ENCODE measurements at regions not wholly inside any gene's neighbourhood (a gene's known extent, or its start where the extent isn't known, plus 50 kb on each side); places are given as distances from the start of the nearest gene placed in this dataset.

DNA sequence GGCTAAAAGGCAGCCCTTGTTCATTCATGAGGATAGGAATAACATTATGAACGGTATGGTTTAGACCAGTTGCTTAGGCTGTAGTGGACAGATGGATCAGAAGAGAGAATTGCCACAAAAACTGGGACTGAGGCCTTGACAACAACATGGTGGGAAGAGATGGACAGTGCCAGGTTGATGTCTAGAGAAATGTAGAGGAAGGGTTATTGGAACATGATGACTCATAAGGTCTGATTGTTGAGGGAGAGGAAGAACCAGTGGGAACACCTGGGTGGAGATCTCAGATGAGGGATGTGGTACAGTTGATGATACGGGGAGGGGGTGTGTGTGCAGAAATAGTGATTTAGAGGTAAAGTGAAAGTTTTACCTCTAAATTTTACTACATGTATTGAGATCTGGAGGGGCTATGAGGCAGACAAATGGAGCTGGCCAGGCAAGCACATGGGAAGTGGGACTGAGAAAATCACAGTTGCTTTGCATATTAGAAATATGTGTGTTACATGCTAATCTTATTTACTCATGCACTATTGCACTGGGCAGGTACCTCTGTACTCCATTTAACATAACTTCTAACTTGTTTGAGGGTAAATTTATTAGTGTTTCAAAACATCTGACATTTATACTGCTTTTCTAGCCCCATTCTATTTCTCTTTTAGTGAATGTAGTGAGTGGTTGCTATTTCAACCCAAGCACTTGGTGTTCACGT, 65.6 kb downstream of the PLCE1 start:
- TF ChIP-seq, protein P1, sequence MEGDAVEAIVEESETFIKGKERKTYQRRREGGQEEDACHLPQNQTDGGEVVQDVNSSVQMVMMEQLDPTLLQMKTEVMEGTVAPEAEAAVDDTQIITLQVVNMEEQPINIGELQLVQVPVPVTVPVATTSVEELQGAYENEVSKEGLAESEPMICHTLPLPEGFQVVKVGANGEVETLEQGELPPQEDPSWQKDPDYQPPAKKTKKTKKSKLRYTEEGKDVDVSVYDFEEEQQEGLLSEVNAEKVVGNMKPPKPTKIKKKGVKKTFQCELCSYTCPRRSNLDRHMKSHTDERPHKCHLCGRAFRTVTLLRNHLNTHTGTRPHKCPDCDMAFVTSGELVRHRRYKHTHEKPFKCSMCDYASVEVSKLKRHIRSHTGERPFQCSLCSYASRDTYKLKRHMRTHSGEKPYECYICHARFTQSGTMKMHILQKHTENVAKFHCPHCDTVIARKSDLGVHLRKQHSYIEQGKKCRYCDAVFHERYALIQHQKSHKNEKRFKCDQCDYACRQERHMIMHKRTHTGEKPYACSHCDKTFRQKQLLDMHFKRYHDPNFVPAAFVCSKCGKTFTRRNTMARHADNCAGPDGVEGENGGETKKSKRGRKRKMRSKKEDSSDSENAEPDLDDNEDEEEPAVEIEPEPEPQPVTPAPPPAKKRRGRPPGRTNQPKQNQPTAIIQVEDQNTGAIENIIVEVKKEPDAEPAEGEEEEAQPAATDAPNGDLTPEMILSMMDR (conservative IDR thresholded peaks at IDR 0.05; ENCODE audit: low read depth, low read length) = no peak
- no peak for TF ChIP-seq EZH2 (IDR thresholded peaks at IDR 0.05; ENCODE audit: borderline replicate concordance, low read depth, low read length, poor library complexity, severe bottlenecking)
- Histone ChIP-seq H3K9me3 (ENCODE audit: low read depth, low read length, poor library complexity, severe bottlenecking) (no peaks in the 10 kb centered on the region), H3K36me3 (ENCODE audit: insufficient read depth, low read length, poor library complexity, severe bottlenecking) (no peaks in the 10 kb centered on the region), H3K4me3 (ENCODE audit: low read depth, low read length, poor library complexity, severe bottlenecking) (no peak overlapping the region), H3K4me1 (ENCODE audit: insufficient read depth, low read length, poor library complexity, severe bottlenecking) (no peaks in the 10 kb centered on the region), H3K27ac (ENCODE audit: low read depth, low read length, poor library complexity, severe bottlenecking) (no peak overlapping the region), H3K27me3 (replicated peaks; ENCODE audit: insufficient read depth, low read depth, low read length, poor library complexity) (no peaks in the 10 kb centered on the region)
- DNase-seq (ENCODE audit: low spot score) = no peak
- ChIA-PET POLR2A (ENCODE audit: low non-redundant PET) (no interaction called here), CTCF (no interaction called here)
- intact Hi-C loops (cut with micrococcal nuclease; ENCODE audit: unreplicated experiment) = no loop called here
- no TSS peak for BruUV-seq (replicated peaks)

DNA sequence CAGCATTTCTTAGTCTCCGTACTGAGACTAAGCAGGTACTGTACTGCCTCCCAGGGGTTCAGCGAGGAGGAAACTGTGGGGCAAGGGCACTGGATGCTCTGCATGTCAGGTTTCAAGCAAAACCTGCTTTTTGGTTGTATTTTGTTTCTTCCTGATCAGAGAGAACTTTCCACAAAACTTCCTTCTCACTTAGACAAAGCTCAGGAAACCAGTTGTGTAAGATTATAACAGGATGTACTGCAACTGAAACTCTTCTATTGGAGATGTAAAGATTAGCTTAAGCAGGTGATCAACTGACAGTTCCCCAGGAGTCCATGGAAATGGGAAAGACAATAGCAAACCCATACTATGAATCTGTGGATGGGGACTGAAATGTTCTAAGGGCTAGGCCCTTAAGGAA, 67.3 kb downstream of the PLCE1 start:
- Histone ChIP-seq H3K9me3 (ENCODE audit: low read depth, low read length, poor library complexity, severe bottlenecking) (no peaks in the 10 kb centered on the region), H3K27me3 (replicated peaks; ENCODE audit: insufficient read depth, low read depth, low read length, poor library complexity) (no peaks in the 10 kb centered on the region), H3K4me1 (ENCODE audit: insufficient read depth, low read length, poor library complexity, severe bottlenecking) (no peaks in the 10 kb centered on the region), H3K36me3 (ENCODE audit: insufficient read depth, low read length, poor library complexity, severe bottlenecking) (no peaks in the 10 kb centered on the region), H3K27ac (ENCODE audit: low read depth, low read length, poor library complexity, severe bottlenecking) (no peak overlapping the region), H3K4me3 (ENCODE audit: low read depth, low read length, poor library complexity, severe bottlenecking) (no peak overlapping the region)
- intact Hi-C loops (cut with micrococcal nuclease; ENCODE audit: unreplicated experiment) = no loop called here
- no peak for DNase-seq (ENCODE audit: low spot score)
- BruUV-seq (replicated peaks) = no TSS peak
- CTCF ChIA-PET = no interaction called here
- TF ChIP-seq, protein P1 (conservative IDR thresholded peaks at IDR 0.05; ENCODE audit: low read depth, low read length) = no peak
- TF ChIP-seq EZH2 (IDR thresholded peaks at IDR 0.05; ENCODE audit: borderline replicate concordance, low read depth, low read length, poor library complexity, severe bottlenecking) = no peak
- POLR2A ChIA-PET (ENCODE audit: low non-redundant PET) = no interaction called here

DNA sequence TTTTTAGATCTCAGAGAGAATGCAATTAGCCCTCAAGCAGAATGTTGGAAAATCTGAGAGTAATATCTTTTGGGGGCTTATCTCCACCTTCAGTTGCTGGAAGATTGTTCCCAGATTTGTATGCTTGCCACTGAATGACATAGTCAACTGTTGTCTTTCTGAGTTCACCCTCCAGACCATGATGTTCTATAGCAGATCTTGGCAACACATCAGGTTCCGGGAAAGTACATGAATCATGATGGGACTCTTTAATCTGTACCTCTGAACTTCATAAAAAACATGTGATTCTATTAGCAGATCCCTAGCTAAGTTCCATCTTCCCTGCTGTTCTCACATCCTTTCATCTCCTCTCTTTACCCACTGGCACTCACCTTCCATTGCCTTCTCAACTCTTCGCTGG, 68.9 kb downstream of the PLCE1 start:
- TF ChIP-seq, protein P1 (conservative IDR thresholded peaks at IDR 0.05; ENCODE audit: low read depth, low read length) = no peak
- TF ChIP-seq EZH2 (IDR thresholded peaks at IDR 0.05; ENCODE audit: borderline replicate concordance, low read depth, low read length, poor library complexity, severe bottlenecking) = no peak
- CTCF ChIA-PET = no interaction called here
- POLR2A ChIA-PET (ENCODE audit: low non-redundant PET) = no interaction called here
- Histone ChIP-seq H3K27ac (ENCODE audit: low read depth, low read length, poor library complexity, severe bottlenecking) (no peak overlapping the region), H3K9me3 (ENCODE audit: low read depth, low read length, poor library complexity, severe bottlenecking) (no peaks in the 10 kb centered on the region), H3K4me3 (ENCODE audit: low read depth, low read length, poor library complexity, severe bottlenecking) (no peak overlapping the region), H3K27me3 (replicated peaks; ENCODE audit: insufficient read depth, low read depth, low read length, poor library complexity) (no peaks in the 10 kb centered on the region), H3K36me3 (ENCODE audit: insufficient read depth, low read length, poor library complexity, severe bottlenecking) (no peaks in the 10 kb centered on the region), H3K4me1 (ENCODE audit: insufficient read depth, low read length, poor library complexity, severe bottlenecking) (no peaks in the 10 kb centered on the region)
- DNase-seq (ENCODE audit: low spot score) = no peak
- intact Hi-C loops (cut with micrococcal nuclease; ENCODE audit: unreplicated experiment) = no loop called here
- no TSS peak for BruUV-seq (replicated peaks)
